Stimulated activated CD8-positive, alpha-beta memory T cell treated with anti-CD3 and anti-CD28 coated beads, Interleukin-7, amount 100 ng/mL, for 48 hours (primary cell): ENCODE measurements at regions not wholly inside any gene's neighbourhood (a gene's known extent, or its start where the extent isn't known, plus 50 kb on each side); places are given as distances from the start of the nearest gene placed in this dataset.
"Not testable (repeated sequence)": the region's sequence is repeated elsewhere in the genome, so short reads cannot be mapped to it uniquely, and the experiment has no call there.

ENCODE experiments used
- DNase-seq, 2 donors: peaks; one replicate each; pipeline ENCODE4 v3.0.0-alpha.2; 2020; ENCODE audit warnings: low read depth in 1 of 2; ENCODE audit errors: extremely low read depth in 1 of 2

DNA sequence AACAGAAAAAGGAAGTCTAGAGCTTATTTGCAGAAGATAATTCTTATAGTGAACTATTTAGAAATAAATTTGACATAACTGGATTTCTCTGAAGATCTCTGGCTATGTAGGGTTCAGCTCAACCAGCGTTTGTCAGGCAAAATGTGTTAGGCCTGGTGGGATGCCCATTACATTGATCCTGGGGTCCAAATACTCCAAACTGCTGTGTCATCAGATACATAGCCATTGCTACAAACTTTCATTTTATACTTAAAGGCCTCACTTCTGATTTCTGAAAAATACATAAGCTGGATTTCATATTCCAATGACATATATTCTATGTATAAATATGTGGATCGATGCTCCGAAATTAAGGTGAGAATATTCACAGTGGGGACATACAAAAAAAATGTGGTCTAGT, 1958.9 kb upstream of the TENM3 start:
- no peak for DNase-seq

DNA sequence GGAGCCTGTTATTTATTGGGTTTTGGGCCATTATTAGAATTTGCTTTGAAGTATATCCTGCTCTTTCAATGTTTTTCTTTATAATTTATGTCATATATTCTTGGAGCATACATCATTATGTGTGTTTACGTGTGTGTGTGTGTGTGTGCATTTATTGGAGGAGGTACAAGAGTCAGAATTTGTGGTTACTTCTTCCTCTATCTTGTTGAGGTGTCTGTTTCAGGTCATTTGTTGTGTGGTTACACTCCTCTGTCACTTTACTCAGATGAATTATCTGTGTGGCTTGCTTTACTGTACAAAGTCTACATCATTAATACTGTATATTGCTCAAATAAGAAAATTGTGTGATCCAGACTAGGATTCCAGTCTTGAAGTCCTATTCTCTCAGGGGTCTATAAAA, 1957.4 kb upstream of the TENM3 start:
- DNase-seq, result no peak

DNA sequence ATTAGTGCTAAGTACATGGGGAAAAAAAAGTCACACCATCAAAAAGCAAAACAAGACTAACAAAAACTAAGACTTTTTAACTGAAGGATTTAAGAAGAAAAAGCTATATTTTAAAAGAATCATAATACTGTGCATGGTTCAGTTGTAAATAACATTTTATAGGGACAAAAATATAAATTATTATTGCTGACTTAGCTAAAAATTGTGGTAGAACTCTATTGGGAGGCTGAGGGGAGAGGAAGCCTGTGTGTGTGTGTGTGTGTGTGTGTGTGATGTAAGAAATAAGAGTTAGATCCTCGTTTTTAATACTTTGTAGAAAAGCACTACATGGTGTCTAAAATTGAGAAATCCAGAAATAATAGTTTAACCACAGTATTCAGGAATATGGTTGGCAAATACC, 1950.9 kb upstream of the TENM3 start:
- DNase-seq, result no peak

DNA sequence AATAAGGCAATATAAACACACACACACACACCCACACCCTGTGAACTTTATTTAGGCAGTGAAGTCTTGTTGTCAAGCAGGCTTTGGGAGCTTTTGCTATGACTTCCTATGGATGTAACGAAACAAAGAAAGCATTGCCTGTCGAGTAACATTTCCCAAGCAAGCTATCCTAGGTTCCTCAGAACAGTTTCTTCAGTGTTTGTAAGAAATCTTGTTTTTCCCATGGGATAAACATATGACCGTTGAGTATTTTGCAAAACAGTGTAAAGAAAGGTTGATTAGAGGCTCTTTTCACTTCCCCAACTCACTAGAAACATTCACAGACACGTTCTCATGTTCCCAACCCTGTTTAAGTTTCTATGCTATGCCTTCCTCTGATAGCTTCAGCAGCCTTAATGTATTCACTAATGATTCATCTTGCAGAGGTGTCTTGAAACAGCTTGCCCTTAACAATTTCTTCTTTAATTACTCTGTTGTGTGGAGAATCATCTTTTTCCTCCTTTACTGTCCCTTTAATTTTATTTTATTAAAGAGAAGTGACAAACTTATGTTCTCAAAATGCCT, 1947.1 kb upstream of the TENM3 start:
- no peak for DNase-seq

DNA sequence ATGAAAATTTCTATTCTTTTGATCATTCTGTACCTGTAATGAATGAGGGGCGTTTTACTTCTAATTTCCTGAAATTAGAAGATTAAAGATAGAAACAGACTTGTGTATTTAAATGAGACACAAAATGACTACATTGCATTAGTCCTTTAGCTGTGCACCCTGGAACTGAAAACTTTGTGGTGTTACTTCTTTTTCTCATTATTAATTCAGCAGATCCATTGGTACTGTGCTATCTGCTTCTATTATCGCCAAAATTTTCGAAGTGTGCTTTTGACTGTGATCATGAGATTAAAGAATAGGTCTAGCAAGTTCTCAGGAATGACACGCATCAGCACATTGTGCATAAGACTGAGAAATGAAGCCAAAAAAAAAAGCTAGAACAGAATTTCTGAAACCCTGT, 1938.9 kb upstream of the TENM3 start:
- DNase-seq, result no peak

DNA sequence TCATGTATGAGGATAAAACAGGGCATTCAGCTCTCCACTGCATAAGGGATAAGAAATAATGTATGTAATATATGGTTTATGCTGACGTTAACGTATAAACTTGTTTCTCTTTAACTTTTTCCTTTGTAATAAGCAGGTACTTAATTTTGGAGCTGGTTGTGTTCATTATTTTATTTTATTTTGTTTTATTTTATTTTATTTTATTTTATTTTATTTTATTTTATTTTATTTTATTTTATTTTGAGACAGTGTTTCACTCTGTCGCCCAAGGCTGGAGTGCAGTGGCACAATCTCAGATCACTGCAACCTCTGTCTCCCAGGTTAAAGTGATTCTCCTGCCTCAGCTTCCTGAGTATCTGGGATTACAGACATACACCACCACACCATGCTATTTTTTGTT, 1932.6 kb upstream of the TENM3 start:
- no peak for DNase-seq

DNA sequence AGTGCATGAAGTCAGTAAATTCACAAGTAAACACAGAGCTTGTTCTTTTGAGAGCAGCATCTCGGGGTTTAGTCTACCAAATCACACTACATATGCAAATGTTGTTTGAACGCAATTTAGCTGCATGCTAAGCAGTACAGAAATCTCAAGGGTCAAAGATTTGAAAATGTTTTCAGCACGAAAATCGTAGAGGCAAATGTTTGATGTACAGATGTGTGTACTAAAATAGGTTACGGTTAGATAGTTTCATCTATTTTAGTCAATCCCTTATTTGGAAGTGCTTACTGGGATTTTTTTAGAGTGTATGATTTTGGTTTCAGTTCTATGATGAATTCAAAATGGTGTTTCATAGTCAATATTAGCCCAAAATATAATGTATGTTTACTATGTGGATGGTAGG, 1928.2 kb upstream of the TENM3 start:
- no peak for DNase-seq

DNA sequence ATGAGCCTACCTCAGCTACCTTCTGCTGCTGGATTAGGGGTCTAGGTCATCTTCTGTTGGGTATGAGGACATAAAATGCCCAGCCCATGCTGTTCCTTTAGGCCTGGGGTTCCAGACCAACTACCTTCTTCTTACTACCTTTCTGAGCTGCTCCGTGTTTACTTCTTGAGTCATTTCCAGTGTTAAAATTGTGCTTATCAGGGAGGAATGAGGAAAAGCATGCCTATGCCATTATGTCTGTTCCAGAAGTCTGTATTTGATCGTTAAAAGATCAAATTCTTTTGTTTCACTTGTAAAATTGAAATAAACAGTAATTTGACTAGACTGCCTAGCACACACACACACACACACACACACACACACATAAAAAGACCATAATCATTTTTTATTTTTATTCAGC, 1912.7 kb upstream of the TENM3 start:
- no peak for DNase-seq

DNA sequence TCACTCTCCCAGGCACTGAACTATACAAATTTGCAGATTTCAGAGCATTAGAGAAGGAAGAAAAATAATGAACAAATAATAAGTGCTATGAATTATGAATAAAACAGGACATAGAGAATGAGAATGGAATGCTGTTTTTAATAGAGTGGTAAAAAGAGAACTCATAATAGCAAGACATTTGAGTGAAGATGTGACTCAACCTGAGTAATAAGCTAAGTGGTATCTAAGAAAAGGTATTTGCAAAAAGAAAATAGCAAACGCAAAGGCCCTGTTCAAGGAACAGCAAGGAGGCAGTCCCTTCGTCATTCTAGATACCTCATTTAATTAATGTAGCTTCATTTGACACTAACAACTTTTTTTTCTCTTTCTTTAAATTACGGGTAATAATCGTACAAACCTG, 1910.0 kb upstream of the TENM3 start:
- no peak for DNase-seq

DNA sequence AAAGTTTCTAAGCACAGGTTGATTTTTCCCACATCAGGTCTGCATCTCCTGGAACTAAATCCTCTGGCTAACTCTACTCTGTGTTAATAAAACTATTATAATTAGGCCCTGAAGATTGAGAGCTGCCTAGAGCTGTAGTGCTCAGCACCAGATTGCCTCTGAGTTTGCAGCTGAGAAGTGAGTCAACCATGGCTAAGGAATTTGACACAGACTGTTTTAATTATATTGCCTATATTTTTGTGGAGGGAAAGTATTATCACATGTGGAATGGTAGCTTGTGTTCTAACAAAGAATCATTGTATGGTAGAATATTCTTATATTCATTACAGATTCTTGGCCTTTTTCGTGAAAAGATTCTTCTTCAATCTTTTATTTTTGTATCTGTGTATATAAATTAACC, 1907.6 kb upstream of the TENM3 start:
- DNase-seq, result no peak

DNA sequence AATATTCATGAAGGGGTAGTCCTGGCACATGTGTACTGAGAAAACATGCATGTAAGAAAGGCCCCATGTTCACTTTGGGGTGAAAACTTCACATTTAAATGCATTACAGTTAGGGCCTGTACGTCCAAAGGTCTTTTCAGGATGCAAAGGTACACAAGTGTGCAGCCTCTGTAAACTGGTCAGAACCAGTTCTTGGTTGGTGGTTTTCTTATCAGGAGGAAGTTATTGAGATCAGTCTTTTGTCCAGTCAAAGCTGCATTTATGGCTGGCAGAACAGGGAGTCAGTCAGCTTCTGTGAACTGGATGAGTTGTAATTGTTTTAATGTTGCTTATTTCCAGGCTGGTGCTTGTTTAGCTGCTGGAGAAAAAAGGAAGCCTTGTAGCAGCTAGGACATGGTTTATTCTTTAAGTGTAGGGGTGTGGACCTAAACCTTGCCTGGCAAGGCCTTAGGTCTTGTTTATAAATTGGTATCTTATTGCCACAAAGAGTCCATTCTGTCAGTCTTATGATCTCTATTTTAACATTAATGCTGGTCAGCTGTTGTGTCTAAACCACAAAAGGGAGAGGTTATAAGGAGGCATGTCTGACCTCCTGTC, 1906.6 kb upstream of the TENM3 start:
- DNase-seq, result no peak

DNA sequence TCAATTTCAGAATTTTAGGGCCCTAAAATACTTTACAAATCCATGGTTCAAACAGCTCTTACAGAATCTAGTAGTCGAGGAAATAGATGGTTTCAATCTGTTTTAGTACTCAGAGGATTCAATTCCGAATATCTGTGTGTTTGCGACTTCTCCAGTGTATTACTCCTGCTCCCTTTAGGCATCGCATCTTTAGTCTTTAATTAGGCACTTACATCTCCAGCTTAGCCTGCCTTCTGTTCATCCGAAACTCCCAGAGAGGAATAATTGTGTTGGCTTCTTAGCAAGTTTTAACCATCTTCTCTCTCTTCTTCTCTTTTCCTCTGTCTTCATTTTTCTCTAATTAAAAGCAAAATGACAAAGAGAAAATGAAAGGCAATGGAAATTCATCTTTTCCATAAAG, 1901.3 kb upstream of the TENM3 start:
- no peak for DNase-seq

DNA sequence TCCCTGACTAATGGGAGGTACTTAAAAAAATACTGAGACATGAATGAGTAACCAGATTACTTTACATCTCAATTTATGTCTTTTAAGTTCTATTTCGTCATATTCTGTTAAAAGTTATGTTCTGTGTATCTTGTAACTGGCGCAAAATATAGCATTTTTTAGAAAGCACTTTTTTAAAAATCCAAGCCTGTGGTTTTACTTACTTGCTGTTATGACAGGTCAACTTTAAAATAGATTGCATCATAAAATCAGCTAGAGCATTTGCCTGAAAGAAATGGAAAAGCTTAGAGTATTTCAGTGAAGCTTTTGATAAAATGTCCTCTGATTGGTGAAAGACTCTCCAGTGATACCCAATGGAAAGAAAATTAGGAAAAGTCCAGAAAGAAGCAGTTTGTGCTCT, 1892.3 kb upstream of the TENM3 start:
- no peak for DNase-seq

DNA sequence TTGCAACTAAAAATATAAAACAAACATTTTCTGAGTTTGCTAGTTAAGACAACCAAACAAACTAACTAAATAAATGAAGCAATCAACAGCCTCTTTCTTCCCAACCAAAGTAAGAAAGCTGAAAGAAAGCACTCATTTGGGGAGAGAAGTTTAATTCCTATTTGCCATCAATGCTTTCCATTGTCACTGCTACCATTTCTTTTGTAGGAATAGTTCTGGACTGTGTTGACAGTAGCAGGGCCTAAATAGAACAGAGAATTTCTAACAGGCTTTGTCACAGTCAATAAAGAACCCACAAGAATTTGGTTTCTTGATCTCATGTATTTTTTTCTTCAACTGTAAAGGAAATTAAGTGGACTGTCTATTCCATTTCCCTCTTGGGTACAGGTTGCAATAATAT, 1886.4 kb upstream of the TENM3 start:
- no peak for DNase-seq

DNA sequence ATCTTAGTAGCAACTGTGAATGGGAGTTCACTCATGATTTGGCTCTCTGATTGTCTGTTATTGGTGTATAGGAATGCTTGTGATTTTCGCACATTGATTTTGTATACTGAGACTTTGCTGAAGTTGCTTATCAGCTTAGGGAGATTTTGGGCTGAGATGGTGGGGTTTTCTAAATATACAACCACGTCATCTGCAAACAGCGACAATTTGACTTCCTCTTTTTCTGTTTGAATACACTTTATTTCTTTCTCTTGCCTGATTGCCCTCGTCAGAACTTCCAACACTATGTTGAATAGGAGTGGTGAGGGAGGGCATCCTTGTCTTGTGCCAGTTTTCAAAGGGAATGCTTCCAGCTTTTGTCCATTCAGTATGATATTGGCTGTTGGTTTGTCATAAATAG, 1883.1 kb upstream of the TENM3 start:
- DNase-seq, result not testable (repeated sequence)

DNA sequence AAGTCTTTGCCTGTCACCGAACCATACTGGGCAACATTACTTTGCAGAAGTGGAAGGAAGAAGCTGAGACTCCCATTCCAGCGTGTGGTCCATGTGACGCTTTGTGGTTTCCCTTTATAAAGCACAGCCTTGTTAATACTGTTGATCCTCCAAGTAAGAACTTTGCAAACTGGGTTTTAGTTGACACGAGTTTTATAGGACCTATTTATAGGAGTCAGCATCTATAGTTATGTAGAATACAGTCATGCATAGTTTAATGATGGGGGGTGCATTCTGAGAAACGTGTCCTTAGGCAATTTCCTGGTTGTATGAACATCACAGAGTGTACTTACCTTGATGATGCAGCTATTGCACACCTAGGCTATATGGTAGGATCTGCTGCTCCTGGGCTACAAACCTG, 1879.4 kb upstream of the TENM3 start:
- DNase-seq, result no peak

DNA sequence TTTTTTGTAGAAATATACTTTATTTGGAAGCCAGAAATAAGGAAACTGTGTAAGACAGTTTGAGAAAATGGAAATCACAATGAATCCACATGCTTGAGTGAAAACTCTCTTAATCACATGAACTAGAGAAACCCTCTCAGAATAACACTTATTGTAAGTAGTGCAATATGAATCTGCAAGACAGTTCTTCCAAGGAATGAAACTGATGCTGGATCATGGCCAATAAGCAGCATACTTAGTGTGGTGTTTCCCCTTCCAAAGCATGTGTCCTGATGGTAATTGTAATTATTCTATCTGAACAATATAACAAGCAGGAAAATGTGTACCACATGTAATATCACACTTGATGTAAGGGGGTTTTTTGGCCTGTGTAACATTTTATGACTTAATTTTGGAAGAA, 1870.5 kb upstream of the TENM3 start:
- DNase-seq, result no peak

DNA sequence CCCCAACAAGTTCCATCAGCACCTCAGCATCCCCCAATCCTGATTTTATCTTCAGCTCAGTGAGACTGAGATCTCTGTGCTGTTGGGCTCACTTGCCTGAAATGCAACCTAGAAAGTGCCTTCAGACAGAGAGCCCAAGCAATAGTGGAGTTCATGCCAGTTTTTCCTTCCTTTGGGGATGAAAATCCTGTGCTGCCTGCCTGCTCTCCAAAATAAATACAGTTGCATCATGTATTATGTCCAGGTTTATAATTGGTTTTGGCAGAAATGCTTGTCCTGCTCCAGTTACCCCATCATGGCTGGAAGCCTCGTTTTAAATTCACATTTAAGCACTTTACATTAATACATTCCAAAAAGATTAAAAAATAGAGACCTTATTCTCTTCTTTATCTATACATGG, 1865.5 kb upstream of the TENM3 start:
- DNase-seq, result no peak

DNA sequence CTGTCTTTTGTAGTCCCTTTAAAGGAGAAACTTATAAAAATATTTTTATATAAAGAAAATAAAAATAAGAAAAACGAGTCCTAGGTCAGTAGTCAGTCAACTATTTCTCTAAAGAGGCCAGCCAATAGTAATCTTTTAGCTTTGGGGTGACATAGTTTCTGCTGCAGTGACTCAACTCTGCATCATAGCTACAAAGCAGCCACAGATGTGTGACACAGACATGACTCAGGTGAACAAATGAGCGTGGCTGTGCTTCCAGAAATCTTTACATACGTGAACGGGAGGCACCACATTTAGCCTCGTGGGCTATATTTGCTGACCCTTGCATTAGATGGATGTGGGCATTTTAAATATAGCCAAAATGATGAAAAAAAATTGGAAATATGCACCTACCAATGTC, 1862.5 kb upstream of the TENM3 start:
- DNase-seq, result peak in 1 of 2 donors; percentile 4

DNA sequence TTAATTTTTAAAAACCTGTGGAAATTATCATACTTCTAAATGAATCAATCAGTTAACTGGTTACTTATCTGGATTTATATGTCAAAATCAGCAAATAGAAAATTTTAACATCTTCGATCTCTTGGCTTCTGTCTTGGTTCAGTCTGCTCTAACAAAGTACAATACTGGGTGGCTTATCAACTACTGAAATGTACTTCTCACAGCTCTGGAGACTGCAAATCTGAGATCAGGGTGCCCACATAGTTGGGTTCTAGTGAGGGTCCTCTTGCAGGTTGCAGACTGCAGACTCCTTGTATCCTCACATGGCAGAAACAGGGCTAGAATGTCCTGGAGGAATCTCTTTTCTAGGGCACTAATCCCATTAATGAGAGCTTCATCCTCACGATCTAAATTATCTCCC, 1851.6 kb upstream of the TENM3 start:
- DNase-seq, result no peak

DNA sequence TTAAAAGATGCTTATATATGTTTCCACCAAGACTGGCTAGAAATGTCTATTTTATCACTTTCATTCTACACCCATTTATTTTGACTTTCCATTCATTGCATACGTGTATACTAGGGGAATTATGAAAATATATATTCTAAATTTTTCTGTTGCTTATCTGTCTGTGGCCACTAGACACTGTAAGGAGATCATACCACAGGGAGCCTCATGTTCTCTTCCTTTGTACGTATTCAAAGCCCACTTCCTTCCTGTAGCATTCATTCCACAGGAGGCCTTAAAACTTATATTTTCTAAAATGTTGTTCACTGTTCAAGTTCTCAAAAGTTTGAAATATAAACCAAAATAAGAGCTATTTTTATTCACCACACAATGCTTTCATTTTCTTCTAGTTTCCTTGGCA, 1848.9 kb upstream of the TENM3 start:
- no peak for DNase-seq

DNA sequence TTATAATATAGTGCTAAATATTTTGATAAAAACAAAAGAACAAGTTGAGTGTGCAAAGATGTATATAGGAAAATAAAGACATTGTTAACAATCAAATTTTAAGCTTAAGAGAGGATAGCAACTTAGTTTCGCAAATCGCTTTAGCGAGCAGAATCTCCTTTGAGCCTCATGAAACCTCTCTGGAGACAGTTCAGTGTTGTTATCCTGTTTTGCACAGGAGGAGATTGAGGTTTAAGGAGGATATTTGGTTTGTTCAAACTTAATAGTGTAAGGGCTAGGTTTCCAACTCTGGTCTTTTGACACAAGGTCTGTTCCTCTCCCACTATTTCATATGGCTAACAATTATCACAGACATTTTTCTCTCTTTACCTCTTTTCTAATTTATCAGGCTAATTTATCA, 1848.5 kb upstream of the TENM3 start:
- DNase-seq, result no peak

DNA sequence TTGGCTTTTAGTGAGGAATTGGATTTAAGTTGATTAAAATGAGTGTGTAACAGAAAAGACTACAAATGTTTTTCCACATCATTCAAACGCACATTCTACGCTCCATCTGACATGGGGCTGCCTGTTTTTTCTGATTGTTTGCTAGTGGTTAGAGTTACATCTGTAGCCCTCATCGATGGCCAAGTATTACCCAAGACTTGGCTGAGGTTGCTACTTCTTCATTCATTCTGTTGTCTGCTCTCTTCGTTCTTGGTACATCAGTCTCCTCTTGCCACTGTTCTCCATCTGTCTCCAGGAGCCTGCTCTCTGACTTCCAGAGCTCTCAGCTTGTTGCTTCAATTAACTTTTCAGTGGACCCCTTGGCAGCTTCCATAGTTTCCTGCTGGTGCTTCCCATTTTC, 1844.6 kb upstream of the TENM3 start:
- no peak for DNase-seq
